ENCODE measurements at regions not wholly inside any gene's neighbourhood (a gene's known extent, or its start where the extent isn't known, plus 50 kb on each side); places are given as distances from the start of the nearest gene placed in this dataset.

DNA sequence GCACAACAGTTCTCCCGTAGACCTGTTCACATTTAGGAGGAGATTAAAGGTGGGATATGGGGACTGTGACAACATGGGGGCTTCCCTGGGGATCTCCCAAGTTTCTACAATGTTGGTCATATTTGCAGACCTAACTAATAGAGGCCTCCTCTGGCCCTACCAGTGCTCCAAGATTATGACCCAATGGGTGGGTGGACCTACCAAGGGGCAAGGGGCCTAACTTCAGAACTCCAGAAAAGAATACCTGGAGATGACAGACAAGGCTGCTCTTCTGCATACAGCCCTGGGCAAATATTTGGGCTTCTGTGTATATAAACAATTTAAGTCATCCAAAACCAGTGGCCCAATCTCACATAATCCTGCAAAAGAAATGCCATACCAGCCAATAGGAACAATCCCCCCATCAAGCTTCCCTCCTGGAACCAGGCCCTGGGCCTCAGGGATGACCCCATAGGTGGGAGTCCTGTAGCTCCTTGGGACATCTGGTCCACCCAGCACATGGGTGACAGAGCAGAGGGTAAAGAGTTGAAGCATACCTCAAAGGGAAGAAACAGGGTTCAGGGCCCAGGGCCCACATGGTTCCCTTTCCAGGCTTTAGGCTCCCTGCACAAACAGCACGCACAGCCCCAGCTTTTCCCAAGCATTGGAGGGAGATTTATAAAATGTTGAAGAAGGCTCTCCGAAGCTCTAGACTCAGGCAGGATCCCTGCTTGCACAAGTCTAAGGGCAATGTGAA, 86.1 kb upstream of the CHST15 start:
- H3K79me2 ChIP-seq (ENCODE audit: insufficient read depth, low read depth, low read length) = no peaks in the 10 kb centered on the region
- POLR2A ChIA-PET = no interaction called here
- no peaks in the 10 kb centered on the region for H4K20me1 ChIP-seq (ENCODE audit: insufficient read depth, low read length)
- H3K36me3 ChIP-seq (ENCODE audit: insufficient read depth, low read length) = no peaks in the 10 kb centered on the region
- no peak for DNase-seq (ENCODE audit: low spot score)
- no peak overlapping the region for H3K4me3 ChIP-seq (ENCODE audit: low read depth, low read length, poor library complexity, severe bottlenecking)
- no peak overlapping the region for H3K27ac ChIP-seq (ENCODE audit: low read depth, low read length, poor library complexity, severe bottlenecking)
- no peak overlapping the region for H2AFZ ChIP-seq (ENCODE audit: low read length)
- no peak overlapping the region for H3K4me2 ChIP-seq (ENCODE audit: low read length)
- no peaks in the 10 kb centered on the region for H3K9me2 ChIP-seq (ENCODE audit: insufficient read depth, low read length)
- H3K9me3 ChIP-seq (ENCODE audit: low read length) = no peaks in the 10 kb centered on the region
- CTCF ChIA-PET (ENCODE audit: unreplicated experiment) = no interaction called here
- intact Hi-C loops (cut with micrococcal nuclease; ENCODE audit: unreplicated experiment) = loop anchor here (10.0 kb wide), 1 partner anchor 205 kb away; no protein-coding TSS in a partner anchor
- BruUV-seq (replicated peaks) = no TSS peak
- no peak for TF ChIP-seq EZH2phosphoT487 (IDR thresholded peaks at IDR 0.05; ENCODE audit: borderline replicate concordance, low read depth, low read length)
- TF ChIP-seq, protein P1, sequence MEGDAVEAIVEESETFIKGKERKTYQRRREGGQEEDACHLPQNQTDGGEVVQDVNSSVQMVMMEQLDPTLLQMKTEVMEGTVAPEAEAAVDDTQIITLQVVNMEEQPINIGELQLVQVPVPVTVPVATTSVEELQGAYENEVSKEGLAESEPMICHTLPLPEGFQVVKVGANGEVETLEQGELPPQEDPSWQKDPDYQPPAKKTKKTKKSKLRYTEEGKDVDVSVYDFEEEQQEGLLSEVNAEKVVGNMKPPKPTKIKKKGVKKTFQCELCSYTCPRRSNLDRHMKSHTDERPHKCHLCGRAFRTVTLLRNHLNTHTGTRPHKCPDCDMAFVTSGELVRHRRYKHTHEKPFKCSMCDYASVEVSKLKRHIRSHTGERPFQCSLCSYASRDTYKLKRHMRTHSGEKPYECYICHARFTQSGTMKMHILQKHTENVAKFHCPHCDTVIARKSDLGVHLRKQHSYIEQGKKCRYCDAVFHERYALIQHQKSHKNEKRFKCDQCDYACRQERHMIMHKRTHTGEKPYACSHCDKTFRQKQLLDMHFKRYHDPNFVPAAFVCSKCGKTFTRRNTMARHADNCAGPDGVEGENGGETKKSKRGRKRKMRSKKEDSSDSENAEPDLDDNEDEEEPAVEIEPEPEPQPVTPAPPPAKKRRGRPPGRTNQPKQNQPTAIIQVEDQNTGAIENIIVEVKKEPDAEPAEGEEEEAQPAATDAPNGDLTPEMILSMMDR (conservative IDR thresholded peaks at IDR 0.05; ENCODE audit: low read length) = no peak
- peaks cover 13% of the 10 kb centered on the region for H3K4me1 ChIP-seq (ENCODE audit: insufficient read depth, low read length, poor library complexity, severe bottlenecking)

DNA sequence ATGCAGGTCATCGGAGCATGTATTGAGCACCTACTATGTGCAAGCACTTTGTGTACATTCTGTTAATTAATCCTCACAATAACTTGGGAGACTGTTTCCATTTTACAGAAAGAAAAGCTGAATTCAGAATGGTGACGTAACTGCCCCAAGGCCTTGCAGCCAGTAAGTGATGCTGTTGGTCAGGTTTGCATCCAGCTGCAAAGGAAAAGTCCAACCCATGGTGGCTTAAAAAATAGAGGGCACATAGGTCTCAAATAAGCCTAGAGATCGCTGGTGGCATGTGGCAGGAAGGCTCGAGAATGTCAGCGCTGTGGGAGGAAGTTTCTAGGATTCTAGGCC, 83.8 kb upstream of the CHST15 start:
- no peaks in the 10 kb centered on the region for H3K36me3 ChIP-seq (ENCODE audit: insufficient read depth, low read length)
- no peaks in the 10 kb centered on the region for H3K79me2 ChIP-seq (ENCODE audit: insufficient read depth, low read depth, low read length)
- ChIA-PET CTCF (ENCODE audit: unreplicated experiment) (no interaction called here), POLR2A (no interaction called here)
- no TSS peak for BruUV-seq (replicated peaks)
- H3K9me3 ChIP-seq (ENCODE audit: low read length) = no peaks in the 10 kb centered on the region
- TF ChIP-seq EZH2phosphoT487 (IDR thresholded peaks at IDR 0.05; ENCODE audit: borderline replicate concordance, low read depth, low read length) = no peak
- TF ChIP-seq, protein P1 (conservative IDR thresholded peaks at IDR 0.05; ENCODE audit: low read length) = no peak
- no peak overlapping the region for H3K4me2 ChIP-seq (ENCODE audit: low read length)
- no peak overlapping the region for H2AFZ ChIP-seq (ENCODE audit: low read length)
- no peak overlapping the region for H3K27ac ChIP-seq (ENCODE audit: low read depth, low read length, poor library complexity, severe bottlenecking)
- H3K4me1 ChIP-seq (ENCODE audit: insufficient read depth, low read length, poor library complexity, severe bottlenecking) = peaks cover 13% of the 10 kb centered on the region
- H4K20me1 ChIP-seq (ENCODE audit: insufficient read depth, low read length) = no peaks in the 10 kb centered on the region
- DNase-seq (ENCODE audit: low spot score) = no peak
- H3K4me3 ChIP-seq (ENCODE audit: low read depth, low read length, poor library complexity, severe bottlenecking) = no peak overlapping the region
- H3K9me2 ChIP-seq (ENCODE audit: insufficient read depth, low read length) = no peaks in the 10 kb centered on the region
- intact Hi-C loops (cut with micrococcal nuclease; ENCODE audit: unreplicated experiment) = loop anchor here (10.0 kb wide), 1 partner anchor 208 kb away; no protein-coding TSS in a partner anchor
